ENCODE measurements at regions not wholly inside any gene's neighbourhood (a gene's known extent, or its start where the extent isn't known, plus 50 kb on each side); places are given as distances from the start of the nearest gene placed in this dataset.

DNA sequence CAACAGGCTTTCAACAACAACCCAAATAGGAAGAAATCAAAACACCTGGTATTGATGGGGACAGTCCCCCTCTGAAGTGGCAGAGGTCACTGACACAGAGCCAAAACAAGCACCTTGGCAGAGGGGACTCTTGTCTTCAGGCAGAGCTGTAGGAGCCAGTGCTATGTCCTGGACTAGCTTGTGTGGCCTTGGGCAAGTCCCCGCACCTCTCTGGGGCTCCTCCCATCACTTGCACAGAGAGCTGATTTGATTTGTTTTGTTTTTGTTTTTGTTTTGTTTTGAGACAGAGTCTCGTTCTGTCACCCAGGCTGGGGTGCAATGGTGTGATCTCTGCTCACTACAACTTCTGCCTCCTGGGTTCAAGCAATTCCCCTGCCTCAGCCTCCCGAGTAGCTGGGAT lies 100.8 kb downstream of the C9orf50 start:
- TF ChIP-seq ZFX (IDR thresholded peaks at IDR 0.05; ENCODE audit: borderline replicate concordance): no peak
- no peak for TF ChIP-seq CTCF (IDR thresholded peaks at IDR 0.05)

Data from 22Rv1 (cell line).